ENCODE measurements at regions not wholly inside any gene's neighbourhood (a gene's known extent, or its start where the extent isn't known, plus 50 kb on each side); places are given as distances from the start of the nearest gene placed in this dataset.

DNA sequence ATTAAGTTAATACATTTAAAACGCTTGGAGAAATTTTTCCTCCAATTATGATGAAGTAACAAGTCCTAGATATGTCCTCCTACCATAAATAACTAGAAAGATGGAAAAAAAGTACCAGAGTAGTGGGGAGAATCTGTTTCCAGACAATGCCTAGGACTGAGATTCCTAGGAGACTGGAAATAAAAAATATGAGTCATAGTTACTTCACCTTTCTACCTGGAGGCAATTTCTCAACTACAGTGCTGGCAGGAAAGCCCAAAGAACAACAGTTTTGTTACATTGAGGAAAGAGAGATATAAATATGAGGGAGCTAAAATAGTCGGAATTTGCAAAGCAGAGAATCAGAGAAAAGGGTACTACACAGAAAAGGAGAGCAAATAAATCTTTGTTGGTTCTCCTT lies 202.1 kb upstream of the ARHGAP42 start:
- TF ChIP-seq CTCF (IDR thresholded peaks at IDR 0.05; ENCODE audit: low read depth, low read length, missing control alignments) = no peak
- in situ Hi-C loops (cut with HindIII; ENCODE audit: low sequenced_read_pairs) = no loop called here
- no peak overlapping the region for H3K4me3 ChIP-seq (ENCODE audit: low read depth, low read length)
- DNase-seq (ENCODE audit: low read depth) = no peak

- in situ Hi-C loops (cut with HindIII; ENCODE audit: low sequenced_read_pairs) = no loop called here
- no peak overlapping the region for H3K4me3 ChIP-seq (ENCODE audit: low read depth, low read length)
- no peak for DNase-seq (ENCODE audit: low read depth)
- no peak for TF ChIP-seq CTCF (IDR thresholded peaks at IDR 0.05; ENCODE audit: low read depth, low read length, missing control alignments)
Measured at GRCh38 chr11:100498780-100499179, 188.3 kb upstream of the ARHGAP42 start.

DNA sequence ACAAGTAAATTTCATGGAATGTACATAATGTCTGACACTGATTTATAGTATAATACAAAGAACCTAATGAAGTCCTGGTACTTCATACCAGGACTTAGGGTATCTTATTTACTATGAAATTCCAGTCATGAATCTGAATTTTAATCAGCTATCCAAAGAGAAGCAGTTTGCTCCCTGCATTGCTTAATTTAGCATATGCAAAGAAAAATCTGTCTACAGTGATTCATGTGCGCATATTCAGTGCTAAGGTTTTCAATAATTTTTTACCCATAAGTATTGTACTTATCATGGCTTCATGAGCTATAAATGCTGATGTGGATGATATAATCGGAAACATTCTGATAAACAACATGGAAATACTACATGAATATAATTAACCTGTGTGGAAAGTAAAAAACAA lies 185.6 kb upstream of the ARHGAP42 start:
- H3K4me3 ChIP-seq (ENCODE audit: low read depth, low read length) = no peak overlapping the region
- no peak for DNase-seq (ENCODE audit: low read depth)
- TF ChIP-seq CTCF (IDR thresholded peaks at IDR 0.05; ENCODE audit: low read depth, low read length, missing control alignments) = no peak
- in situ Hi-C loops (cut with HindIII; ENCODE audit: low sequenced_read_pairs) = no loop called here

DNA sequence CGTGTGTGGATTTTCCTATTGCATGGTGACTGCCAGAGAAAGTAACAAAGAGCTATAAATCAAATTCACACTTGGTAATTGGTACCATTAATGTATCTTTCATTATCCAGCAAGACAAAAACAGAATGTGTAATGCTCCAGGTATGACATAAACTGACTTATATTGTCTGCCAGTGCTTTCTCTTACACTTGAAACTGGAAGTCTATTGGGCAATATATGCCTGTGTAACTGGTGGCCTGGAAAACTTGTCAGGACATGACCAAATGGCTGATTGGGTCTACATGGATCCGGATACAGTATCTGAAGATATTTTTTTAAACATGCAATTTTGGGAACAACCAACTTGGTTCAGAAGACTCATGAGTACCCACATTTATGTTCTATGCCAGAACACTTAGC lies 174.6 kb upstream of the ARHGAP42 start:
- TF ChIP-seq CTCF (IDR thresholded peaks at IDR 0.05; ENCODE audit: low read depth, low read length, missing control alignments) = no peak
- DNase-seq (ENCODE audit: low read depth) = no peak
- in situ Hi-C loops (cut with HindIII; ENCODE audit: low sequenced_read_pairs) = no loop called here
- H3K4me3 ChIP-seq (ENCODE audit: low read depth, low read length) = no peak overlapping the region

DNA sequence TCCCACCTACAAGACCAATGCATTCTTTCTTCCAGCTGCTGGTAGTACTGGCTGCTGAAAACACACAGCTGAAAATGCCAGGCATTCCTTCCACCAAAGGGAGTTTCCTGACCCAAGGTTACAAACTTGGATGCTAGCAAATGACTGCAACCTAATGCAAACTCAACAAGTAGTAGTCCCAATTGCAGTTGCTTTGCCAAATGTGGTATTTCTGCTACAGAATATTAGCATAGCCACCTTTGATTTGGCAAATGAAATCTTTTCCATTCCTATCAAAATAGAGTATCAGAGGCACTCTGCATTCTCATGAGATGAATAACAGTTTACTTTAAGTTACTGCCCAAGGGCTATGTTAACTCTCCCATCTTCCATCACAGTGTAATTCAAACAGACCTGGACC lies 172.0 kb upstream of the ARHGAP42 start:
- DNase-seq (ENCODE audit: low read depth) = peak; percentile 26
- no peak overlapping the region for H3K4me3 ChIP-seq (ENCODE audit: low read depth, low read length)
- TF ChIP-seq CTCF (IDR thresholded peaks at IDR 0.05; ENCODE audit: low read depth, low read length, missing control alignments) = no peak
- in situ Hi-C loops (cut with HindIII; ENCODE audit: low sequenced_read_pairs) = no loop called here

DNA sequence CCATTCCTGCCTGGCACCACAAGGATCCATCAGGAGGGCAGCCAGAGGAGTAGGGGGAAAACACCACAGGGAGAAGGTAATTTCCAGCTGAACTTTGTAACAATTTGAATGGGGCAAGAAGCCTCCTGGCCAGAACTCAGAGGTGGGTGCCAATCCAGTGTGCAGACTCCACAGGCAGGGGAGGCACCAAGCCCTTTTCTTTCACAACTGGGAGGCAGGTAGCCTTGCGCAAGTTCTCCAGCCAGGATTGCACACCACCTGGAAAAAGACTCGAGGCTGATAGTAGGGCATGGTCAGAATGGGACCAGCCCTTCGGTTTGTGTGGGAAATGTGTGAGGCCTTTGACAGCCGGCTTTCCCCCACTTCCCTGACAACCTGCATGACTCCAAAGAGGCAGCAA lies 161.9 kb upstream of the ARHGAP42 start:
- in situ Hi-C loops (cut with HindIII; ENCODE audit: low sequenced_read_pairs) = no loop called here

More for the DNA sequence above, 161.9 kb upstream of the ARHGAP42 start:
- no peak overlapping the region for H3K4me3 ChIP-seq (ENCODE audit: low read depth, low read length)
- no peak for DNase-seq (ENCODE audit: low read depth)
- TF ChIP-seq CTCF (IDR thresholded peaks at IDR 0.05; ENCODE audit: low read depth, low read length, missing control alignments) = no peak

Data from astrocyte of the cerebellum (primary cell).